Activated CD4-positive, alpha-beta T cell treated with anti-CD3 and anti-CD28 coated beads for 36 hours (primary cell): ENCODE measurements at regions not wholly inside any gene's neighbourhood (a gene's known extent, or its start where the extent isn't known, plus 50 kb on each side); places are given as distances from the start of the nearest gene placed in this dataset.

Experiments used
- ATAC-seq: fragments of 200-7000 bp; cut with Tn5 transposase; one replicate; pipeline ENCODE4 v1.10.0; 2021; ENCODE audit warnings: mild to moderate bottlenecking, moderate library complexity
- CTCF ChIA-PET: fragments of 350-600 bp; sonication (Branson Sonifier 250); formaldehyde crosslinking; loops from one replicate; lab custom pipeline; 2021; ENCODE audit warnings: antibody characterized with exemption; lab: Charles Lee
- POLR2A ChIA-PET: fragments of 350-600 bp; sonication (Branson Sonifier 250); formaldehyde crosslinking; loops from one replicate; lab custom pipeline; 2021; ENCODE audit warnings: antibody characterized with exemption, inconsistent platforms; lab: Charles Lee
- DNase-seq: peaks from one replicate; pipeline ENCODE4 v3.0.0-alpha.2; 2020
- H3K27ac Mint-ChIP-seq: one replicate; pipeline ENCODE4 v1.8.0; 2021; ENCODE audit warnings: mixed read lengths
- H3K27me3 Mint-ChIP-seq: one replicate; pipeline ENCODE4 v1.8.0; 2021; ENCODE audit warnings: mixed read lengths
- H3K36me3 Mint-ChIP-seq: one replicate; pipeline ENCODE4 v1.8.0; 2021; ENCODE audit warnings: low read depth, mixed read lengths
- H3K4me1 Mint-ChIP-seq: one replicate; pipeline ENCODE4 v1.8.0; 2021; ENCODE audit warnings: mixed read lengths
- H3K4me3 Mint-ChIP-seq: one replicate; pipeline ENCODE4 v1.8.0; 2021; ENCODE audit warnings: mild to moderate bottlenecking, moderate library complexity, mixed read lengths
- H3K9me3 Mint-ChIP-seq: one replicate; pipeline ENCODE4 v1.8.0; 2021; ENCODE audit warnings: low read depth, mixed read lengths
- intact Hi-C, 2 experiments: fragments of 100-400 bp; cut with DNase I in 1 of 2; cut with micrococcal nuclease in 1 of 2; formaldehyde crosslinking; loops; one replicate each; pipeline versions ENCODE4 v1.14.2 to v1.15.1; 2022 to 2024; cut with DNase I, micrococcal nuclease

DNA sequence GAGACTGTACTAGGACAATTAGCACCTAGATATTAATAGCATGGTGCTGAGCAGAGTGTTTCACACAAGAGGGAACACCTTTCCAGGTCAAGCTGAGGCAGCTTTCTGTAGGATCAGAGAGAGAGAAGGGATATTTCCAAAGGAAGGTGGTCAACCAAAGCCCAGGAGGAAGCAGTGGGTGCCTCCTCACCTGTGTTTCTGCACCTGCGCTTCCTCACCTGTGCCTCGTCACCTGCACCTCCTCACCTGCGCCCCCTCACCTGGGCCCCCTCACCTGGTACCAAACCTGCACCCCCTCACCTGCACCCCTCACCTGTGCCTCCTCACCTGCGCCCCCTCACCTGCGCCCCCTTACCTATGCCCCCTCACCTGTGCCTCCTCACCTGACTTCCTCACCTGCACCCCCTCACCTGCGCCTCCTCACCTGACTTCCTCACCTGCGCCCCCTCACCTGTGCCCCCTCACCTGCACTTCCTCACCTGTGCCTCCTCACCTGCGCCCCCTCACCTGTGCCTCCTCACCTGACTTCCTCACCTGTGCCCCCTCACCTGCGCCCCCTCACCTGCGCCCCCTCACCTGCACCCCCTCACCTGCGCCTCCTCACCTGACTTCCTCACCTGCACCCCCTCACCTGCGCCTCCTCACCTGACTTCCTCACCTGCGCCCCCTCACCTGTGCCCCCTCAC is 67.9 kb downstream of the TTLL2 start:
- intact Hi-C loops: loop anchor here in 1 of 2 experiments (1.0 kb wide), 1 partner anchor 9 kb away; no protein-coding TSS in a partner anchor
- ChIA-PET POLR2A (no interaction called here), CTCF (no interaction called here)
- Mint-ChIP-seq H3K9me3 (no peaks in the 10 kb centered on the region), H3K27me3 (no peaks in the 10 kb centered on the region), H3K36me3 (no peaks in the 10 kb centered on the region), H3K4me3 (no peak overlapping the region), H3K27ac (no peak overlapping the region), H3K4me1 (no peaks in the 10 kb centered on the region)
- DNase-seq (no peak), ATAC-seq (no peak)

DNA sequence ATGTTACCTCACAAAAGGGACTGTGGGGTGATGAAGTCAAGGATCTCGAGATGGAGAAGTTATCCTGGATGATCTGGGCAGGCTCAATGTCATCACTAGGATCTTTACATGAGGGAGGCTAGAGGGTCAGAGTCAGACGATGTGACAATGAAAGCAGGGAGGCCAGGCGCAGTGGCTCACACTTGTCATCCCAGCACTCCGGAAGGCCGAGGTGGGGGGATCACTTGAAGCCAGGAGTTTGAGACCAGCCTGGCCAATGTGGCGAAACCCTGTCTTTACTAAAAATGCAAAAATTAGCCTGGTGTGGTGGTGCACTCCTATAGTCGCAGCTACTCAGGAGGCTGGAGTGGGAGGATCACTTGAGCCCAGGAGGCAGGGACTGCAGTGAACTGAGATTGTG is 68.8 kb downstream of the TTLL2 start:
- CTCF ChIA-PET: no interaction called here
- POLR2A ChIA-PET: no interaction called here
- Mint-ChIP-seq H3K36me3 (no peaks in the 10 kb centered on the region), H3K9me3 (no peaks in the 10 kb centered on the region), H3K4me1 (no peaks in the 10 kb centered on the region), H3K4me3 (no peak overlapping the region), H3K27me3 (no peaks in the 10 kb centered on the region), H3K27ac (no peak overlapping the region)
- intact Hi-C loops: no loop called here
- ATAC-seq: no peak
- DNase-seq: no peak

DNA sequence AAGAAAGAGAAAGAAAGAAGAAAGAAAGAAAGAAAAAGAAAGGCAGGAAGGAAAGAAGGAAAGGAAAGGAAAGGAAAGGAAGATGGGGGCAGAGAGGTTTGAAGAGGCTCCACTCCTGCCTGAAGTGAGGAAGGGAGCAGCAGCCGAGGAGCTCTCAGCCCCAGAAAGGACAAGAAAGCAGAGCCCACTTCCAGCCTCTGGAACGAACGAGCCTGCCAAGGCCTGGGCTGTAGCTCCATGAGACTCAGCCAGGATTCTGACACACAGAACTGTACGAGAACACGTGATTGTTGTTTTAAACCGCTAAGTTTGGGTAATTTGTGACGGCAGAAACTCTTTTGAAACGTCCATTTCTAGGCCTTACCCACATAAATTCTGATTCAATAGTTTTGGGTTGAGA is 69.5 kb downstream of the TTLL2 start:
- no peaks in the 10 kb centered on the region for H3K36me3 Mint-ChIP-seq
- CTCF ChIA-PET: no interaction called here
- H3K27ac Mint-ChIP-seq: no peak overlapping the region
- intact Hi-C loops: no loop called here
- no peak for ATAC-seq
- DNase-seq: no peak
- POLR2A ChIA-PET: no interaction called here
- no peaks in the 10 kb centered on the region for H3K9me3 Mint-ChIP-seq
- H3K4me3 Mint-ChIP-seq: no peak overlapping the region
- H3K4me1 Mint-ChIP-seq: no peaks in the 10 kb centered on the region
- H3K27me3 Mint-ChIP-seq: no peaks in the 10 kb centered on the region

DNA sequence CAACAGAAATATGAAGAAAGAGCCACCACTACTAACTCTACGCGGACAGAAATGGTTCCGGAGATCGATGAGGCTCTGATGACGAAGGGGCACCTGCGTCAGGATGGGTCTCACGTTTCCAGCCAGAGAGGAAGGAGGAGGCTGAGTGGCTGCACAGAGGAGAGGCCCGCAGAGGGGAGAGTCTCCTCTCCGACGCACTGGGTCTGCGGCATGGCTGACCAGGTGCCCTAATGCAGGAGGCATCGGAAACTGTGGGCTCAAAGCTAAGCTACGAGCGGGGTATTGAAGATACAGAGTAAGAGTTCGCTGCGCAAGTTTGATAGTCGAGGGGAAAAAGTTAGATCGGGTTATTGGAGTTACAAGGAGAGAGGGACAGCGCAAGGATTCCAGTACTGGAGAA is 69.9 kb downstream of the TTLL2 start:
- intact Hi-C loops: no loop called here
- ATAC-seq (no peak), DNase-seq (no peak)
- POLR2A ChIA-PET: no interaction called here
- CTCF ChIA-PET: no interaction called here
- Mint-ChIP-seq H3K4me1 (no peaks in the 10 kb centered on the region), H3K27me3 (peaks cover under 1% of the 10 kb centered on the region), H3K9me3 (no peaks in the 10 kb centered on the region), H3K27ac (no peak overlapping the region), H3K36me3 (no peaks in the 10 kb centered on the region), H3K4me3 (no peak overlapping the region)

DNA sequence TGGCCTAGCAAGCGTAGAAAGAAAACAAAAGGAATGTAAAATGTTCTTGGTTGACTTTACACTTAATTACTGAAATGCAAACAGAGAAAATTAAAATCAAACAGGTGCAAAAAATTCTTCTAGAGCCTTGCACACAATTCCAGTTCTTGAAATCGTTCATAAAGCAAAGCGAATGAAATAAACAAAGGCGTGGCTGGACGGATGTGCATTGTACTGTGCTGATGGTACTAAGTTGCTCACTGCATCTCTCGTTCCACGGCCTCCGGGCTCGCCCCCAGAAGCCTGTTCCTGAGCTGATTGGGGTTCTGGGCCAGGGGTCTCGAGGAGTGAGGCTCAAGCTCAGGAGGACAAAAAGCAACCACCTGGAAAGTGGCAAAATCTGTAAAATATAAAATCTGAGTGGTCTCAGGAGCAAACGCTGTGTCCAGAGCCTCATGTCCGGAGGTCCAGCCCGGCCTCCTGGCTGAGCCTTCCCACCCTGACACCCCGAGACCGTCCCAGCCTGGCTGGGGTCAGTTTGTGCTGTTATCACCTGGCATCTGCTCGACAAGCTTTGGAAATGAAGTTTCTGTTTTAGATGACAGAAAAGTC is 71.3 kb downstream of the TTLL2 start:
- ChIA-PET CTCF (no interaction called here), POLR2A (no interaction called here)
- no peaks in the 10 kb centered on the region for H3K9me3 Mint-ChIP-seq
- DNase-seq: no peak
- intact Hi-C loops: no loop called here
- H3K27ac Mint-ChIP-seq: no peak overlapping the region
- H3K27me3 Mint-ChIP-seq: peaks cover 3% of the 10 kb centered on the region
- no peak for ATAC-seq
- no peaks in the 10 kb centered on the region for H3K36me3 Mint-ChIP-seq
- H3K4me1 Mint-ChIP-seq: no peaks in the 10 kb centered on the region
- H3K4me3 Mint-ChIP-seq: no peak overlapping the region

DNA sequence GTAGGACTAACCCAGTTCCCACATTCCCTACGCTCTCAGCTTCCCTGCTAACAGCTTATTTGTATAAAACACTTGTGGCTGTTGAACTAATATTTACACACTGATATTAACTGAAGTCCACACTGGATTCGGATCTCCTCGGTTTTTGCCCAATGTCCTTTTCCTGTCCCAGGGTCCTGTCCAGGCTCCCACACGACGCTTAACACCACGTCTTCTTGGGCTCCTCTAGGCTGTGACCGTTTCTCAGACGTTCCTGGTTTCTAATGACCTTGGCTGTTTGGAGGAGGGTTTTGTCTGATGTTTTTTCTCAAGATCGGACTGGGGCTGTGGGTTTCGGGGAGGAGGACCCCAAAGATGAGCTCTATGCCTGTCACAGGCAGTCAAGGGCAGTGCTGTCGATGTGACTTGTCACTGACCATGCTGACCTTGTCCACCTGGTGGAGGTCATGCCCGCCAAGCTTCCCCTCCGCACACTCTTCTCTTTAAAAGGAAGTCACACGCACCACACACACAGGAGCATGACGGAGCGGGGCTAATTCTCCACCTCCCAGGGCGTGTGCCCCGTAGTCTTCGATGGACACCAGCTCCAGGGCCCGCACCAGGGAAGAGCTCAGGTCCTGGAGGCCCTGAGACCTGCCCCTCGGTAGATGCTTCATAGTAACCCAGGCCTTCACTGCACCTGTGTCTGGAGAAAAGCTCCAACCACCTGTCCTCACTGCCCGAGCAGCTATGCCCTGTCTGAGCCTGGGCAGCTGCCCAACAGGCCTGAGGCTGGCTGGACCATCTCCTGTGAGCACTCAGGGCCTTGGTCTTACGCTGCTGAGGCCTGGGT is 72.0 kb downstream of the TTLL2 start:
- intact Hi-C loops: no loop called here
- Mint-ChIP-seq H3K27ac (no peak overlapping the region), H3K27me3 (peaks cover 5% of the 10 kb centered on the region), H3K36me3 (no peaks in the 10 kb centered on the region), H3K9me3 (no peaks in the 10 kb centered on the region), H3K4me3 (no peak overlapping the region), H3K4me1 (no peaks in the 10 kb centered on the region)
- POLR2A ChIA-PET: no interaction called here
- CTCF ChIA-PET: no interaction called here
- ATAC-seq (no peak), DNase-seq (no peak)

DNA sequence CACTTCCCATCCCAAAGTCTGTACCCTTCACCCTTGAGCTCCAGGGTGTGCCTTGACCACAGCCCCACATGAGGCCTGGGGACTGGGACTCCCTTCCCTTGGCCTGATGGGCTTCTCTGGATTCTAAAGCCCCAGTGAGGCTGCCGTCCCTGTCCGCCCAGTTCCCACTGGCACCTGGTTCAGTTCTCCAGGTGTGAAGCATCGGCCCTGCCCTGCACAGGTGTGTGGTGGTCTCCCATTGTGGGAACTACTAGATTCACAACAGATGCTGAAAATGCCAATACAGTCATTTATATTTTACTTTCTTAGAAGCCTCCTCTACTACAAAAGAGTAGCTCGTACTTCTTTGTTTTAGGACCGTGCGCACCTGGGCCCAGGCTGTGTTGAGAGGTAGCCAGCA is 72.8 kb downstream of the TTLL2 start:
- Mint-ChIP-seq H3K36me3 (no peaks in the 10 kb centered on the region), H3K27me3 (peaks cover 9% of the 10 kb centered on the region), H3K4me1 (no peaks in the 10 kb centered on the region), H3K4me3 (no peak overlapping the region), H3K9me3 (no peaks in the 10 kb centered on the region), H3K27ac (no peak overlapping the region)
- POLR2A ChIA-PET: no interaction called here
- CTCF ChIA-PET: interaction anchor here (0.6 kb wide), 1 partner anchor 1465 kb away, joined by 3 read pairs; no protein-coding TSS in a partner anchor
- intact Hi-C loops: no loop called here
- ATAC-seq: no peak
- DNase-seq: no peak

DNA sequence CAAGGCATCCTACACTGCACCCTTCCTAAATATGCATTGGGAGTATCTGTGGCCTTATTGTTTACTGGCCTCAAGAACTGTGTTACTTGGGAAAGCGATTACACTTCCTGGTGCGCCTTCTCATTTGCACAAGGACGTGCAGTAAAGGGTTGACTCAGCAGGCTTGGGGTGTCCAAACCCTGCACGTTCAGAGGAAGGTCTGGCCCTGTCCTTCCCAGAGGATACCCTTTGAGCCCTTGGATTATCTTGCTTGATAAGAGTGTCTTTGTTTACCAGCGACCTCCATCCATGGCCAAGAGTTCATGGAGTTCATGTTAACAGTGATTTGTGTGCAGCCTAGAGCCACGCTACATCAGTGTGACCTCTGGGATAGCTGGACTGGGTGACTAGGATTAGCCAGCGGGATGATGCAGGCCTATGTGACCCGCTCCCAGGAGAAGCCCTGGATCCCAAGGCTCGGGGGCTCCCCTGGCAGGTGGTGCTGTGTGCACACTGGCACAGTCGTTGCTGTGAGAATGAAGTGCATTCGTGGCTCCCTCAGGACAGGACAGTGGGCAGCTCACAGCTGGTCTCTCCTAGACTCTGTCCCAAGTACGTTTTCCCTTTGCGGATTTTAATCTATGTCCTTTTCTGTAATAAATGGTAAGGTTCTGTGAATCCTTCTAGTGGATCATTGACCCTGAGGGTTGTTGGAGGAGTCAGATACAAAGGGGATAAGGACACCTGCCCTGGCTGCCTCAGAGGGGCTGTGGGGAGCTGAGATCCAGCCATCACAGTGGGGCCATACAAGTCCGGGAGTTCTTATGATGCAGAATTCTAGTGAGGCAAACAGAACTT is 73.5 kb downstream of the TTLL2 start:
- no peak overlapping the region for H3K4me3 Mint-ChIP-seq
- no peak for ATAC-seq

DNA sequence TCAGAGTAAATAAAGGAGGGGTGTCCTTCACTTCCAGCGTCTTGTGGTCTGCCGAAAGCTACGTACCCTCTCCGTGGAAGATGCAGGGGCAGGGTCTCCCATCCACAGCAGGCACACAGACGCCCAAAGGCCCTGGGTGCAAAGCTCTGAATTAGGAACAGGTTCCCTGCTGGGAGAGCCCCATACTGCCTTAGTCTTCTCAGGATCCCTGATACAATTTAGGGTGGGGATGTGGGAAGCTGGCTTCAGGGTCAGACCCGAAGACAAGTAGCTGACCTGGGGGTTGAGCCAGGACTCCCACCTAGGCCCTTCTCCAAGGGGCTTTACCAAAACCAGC is 74.1 kb downstream of the TTLL2 start:
- intact Hi-C loops: no loop called here
- Mint-ChIP-seq H3K4me3 (no peak overlapping the region), H3K27me3 (peaks cover 9% of the 10 kb centered on the region), H3K27ac (no peak overlapping the region), H3K4me1 (no peaks in the 10 kb centered on the region), H3K36me3 (no peaks in the 10 kb centered on the region), H3K9me3 (no peaks in the 10 kb centered on the region)
- POLR2A ChIA-PET: no interaction called here
- DNase-seq (no peak), ATAC-seq (no peak)
- CTCF ChIA-PET: no interaction called here

More for the DNA sequence above, 73.5 kb downstream of the TTLL2 start:
- Mint-ChIP-seq H3K36me3 (no peaks in the 10 kb centered on the region), H3K27me3 (peaks cover 9% of the 10 kb centered on the region), H3K9me3 (no peaks in the 10 kb centered on the region), H3K4me1 (no peaks in the 10 kb centered on the region), H3K27ac (no peak overlapping the region)
- ChIA-PET POLR2A (no interaction called here), CTCF (interaction anchor here (0.6 kb wide), 1 partner anchor 1464 kb away, joined by 3 read pairs; no protein-coding TSS in a partner anchor)
- intact Hi-C loops: no loop called here
- no peak for DNase-seq

DNA sequence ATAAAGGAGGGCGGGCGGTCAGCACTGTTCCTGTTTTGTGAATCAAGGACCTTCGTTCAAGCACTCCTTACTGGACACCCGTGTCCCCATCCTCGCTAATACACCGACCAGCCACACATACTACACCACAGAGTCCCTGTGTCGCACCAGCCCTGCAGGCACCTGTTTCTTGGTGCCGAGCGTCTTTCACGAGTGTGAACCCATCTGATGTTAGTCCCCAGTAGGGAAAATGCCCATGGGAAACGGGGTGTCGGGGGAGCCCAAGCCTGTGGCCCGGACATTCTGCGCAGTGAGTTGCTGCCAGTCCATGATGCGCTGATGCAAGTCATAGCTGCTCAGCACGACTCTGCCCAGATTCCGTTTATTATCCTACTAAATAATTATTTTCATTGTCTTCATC is 74.7 kb downstream of the TTLL2 start:
- no peak for DNase-seq
- Mint-ChIP-seq H3K27me3 (peaks cover 9% of the 10 kb centered on the region), H3K36me3 (no peaks in the 10 kb centered on the region), H3K4me1 (no peaks in the 10 kb centered on the region), H3K27ac (no peak overlapping the region), H3K9me3 (no peaks in the 10 kb centered on the region), H3K4me3 (no peak overlapping the region)
- intact Hi-C loops: no loop called here
- ATAC-seq: no peak
- POLR2A ChIA-PET: no interaction called here
- CTCF ChIA-PET: interaction anchor here (0.7 kb wide), 1 partner anchor 86 kb away, joined by 3 read pairs; no protein-coding TSS in a partner anchor

DNA sequence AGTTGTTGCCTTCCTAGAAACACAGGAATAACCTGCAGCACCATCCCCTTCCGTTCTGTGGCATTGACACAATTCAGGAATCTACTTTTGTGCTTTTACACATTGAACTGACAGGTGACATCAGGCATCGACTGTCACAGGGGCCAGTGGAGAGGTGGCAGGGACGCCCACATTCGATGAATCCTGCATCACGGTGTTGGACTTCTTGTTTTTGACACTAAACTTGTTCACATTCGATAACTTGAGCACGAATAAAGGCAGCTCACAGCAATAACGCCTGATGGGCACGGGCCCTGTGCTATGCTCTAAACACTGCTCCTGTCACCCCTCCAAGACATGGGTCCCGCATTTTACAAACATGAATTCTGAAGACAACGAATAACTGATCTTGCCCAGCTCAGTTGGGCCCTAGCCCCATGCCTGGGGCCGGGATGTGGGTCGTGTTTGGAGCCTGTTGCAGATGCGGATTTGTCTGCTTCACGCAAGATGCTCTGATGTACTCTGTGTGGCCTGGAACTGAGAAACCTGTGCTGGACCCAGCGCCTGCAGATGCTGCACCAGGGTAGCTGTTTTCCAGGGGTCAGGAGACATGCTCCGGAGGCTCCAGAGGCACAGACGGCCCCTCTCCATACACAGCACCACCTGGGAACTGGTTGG is 75.7 kb downstream of the TTLL2 start:
- intact Hi-C loops: no loop called here
- POLR2A ChIA-PET: no interaction called here

More for the DNA sequence above, 75.7 kb downstream of the TTLL2 start:
- Mint-ChIP-seq H3K36me3 (no peaks in the 10 kb centered on the region), H3K27me3 (peaks cover 9% of the 10 kb centered on the region), H3K27ac (no peak overlapping the region), H3K4me1 (no peaks in the 10 kb centered on the region), H3K9me3 (no peaks in the 10 kb centered on the region), H3K4me3 (no peak overlapping the region)
- no peak for DNase-seq
- no peak for ATAC-seq
- CTCF ChIA-PET: interaction anchor here (0.6 to 0.7 kb wide), 2 partner anchors 46 to 85 kb away, joined by 3 read pairs; no protein-coding TSS in a partner anchor
